ENCODE measurements at regions not wholly inside any gene's neighbourhood (a gene's known extent, or its start where the extent isn't known, plus 50 kb on each side); places are given as distances from the start of the nearest gene placed in this dataset.
"Not testable (repeated sequence)": the region's sequence is repeated elsewhere in the genome, so short reads cannot be mapped to it uniquely, and the experiment has no call there.

DNA sequence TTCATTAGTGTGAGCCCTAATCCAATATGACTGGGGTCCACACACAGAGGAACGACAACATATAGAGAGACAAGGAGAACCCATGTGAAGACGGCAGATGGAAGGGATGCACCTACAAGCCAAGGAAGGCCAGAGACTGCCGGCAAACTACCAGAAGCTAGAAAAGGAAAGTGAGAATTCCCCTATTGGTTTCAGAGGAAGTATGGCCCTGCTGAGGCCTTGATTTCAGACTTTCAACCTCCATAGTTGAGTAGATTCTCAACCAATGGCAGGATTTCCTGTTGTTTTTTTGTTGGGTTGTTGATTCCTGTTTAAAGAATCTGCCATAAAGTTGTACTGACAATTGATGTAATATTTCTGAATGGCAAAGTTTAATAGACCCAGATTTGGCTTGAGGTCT lies 241.5 kb downstream of the SATB2 start:
- no peak for DNase-seq (ENCODE audit: low read depth in 4 of 4, low spot score in 2 of 4)

DNA sequence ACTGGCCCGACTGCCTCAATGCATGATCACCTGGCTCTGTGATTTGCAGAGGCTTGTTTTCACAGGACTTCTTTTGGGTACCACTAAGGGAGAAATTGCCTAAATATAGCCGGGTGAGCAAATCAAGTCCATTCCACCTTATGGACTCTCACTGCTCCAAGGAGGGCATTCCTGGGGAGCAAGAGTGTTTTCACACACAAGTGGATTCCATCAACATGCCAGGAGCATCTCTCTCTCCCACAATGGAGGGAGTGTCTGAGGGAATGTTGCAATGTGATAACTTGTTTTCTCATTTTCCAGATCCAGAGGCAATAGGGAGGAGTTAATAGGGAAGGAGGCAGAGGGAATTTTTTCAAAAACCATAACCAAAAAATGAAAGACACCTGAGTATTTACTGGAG lies 250.7 kb downstream of the SATB2 start:
- no peak for DNase-seq (ENCODE audit: low read depth in 4 of 4, low spot score in 2 of 4)

DNA sequence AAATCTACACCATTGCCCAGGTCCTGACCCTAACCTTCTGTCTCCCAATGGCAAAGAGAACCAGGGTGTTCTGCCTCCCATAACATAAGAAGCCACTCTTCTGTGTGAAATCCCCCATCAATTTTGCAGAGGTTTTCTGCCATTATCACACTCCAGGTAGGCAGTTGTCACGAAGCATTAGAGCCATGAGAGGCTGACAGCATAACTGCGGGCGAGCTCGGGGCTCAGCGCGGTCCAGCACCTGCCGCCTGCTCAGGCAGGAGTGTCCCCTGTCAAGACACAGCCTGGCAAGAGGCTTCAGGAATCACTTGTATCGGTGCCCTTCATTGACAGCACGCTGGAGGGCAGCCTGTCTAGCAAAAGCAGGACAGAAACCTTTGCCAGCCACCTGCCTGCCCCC lies 251.2 kb downstream of the SATB2 start:
- DNase-seq (ENCODE audit: low read depth in 4 of 4, low spot score in 2 of 4): no peak

DNA sequence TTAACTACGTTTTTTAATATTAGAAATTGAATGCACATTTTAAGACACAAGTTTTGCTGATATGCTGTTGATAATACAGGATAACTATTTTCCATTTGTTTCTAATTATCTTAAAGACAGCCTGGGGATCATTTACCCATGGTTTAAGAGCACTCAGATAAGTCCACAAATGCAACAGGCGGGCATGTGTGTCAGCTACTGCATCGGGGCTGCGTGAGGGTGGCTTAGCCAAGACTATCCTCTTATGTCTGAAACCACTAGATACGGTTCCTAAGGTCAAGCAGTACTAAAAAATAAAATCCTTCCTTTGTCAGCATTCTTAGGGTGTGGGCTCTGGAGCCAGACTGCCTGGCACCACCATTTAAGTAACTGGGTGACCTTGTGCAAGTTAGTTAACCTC lies 254.8 kb downstream of the SATB2 start:
- DNase-seq (ENCODE audit: low read depth in 4 of 4, low spot score in 2 of 4): no peak

DNA sequence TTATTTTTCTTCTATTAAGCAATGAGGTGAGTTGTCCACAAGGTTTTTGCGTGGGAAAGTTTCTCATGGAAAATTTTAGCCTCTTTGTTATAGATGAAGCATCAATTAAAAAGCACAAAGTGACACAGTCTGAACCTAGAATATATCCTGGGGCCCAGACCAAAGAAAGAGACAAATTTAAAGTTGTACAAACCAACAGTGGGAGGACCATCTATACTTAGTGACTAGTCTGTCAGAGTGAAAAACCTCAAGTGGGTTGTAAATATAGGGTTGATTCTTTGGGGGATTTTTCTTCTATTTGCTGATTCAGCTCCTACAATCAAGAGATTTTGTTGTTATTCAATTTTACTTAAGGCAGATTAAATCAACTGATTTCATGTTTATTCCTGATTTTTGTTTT lies 256.2 kb downstream of the SATB2 start:
- no peak for DNase-seq (ENCODE audit: low read depth in 4 of 4, low spot score in 2 of 4)

DNA sequence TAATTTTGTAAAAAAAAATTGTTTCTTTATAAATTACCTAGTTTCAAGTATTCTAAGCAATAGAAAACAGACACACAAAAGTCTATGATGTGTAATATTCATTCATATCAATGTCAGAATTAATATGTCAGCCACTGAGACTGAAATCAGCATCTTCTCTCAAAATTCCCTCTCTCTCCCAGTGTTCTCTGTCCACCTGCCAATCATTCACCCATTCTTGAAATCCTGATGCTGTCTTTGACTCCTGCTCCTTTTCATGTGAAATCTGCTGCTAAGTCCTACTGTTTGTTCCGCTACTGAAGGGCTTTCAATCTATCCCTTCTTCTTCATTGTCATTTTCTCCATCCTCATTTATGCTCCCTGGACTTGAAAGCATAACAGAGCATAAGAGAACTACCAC lies 257.9 kb downstream of the SATB2 start:
- no peak for DNase-seq (ENCODE audit: low read depth in 4 of 4, low spot score in 2 of 4)

DNA sequence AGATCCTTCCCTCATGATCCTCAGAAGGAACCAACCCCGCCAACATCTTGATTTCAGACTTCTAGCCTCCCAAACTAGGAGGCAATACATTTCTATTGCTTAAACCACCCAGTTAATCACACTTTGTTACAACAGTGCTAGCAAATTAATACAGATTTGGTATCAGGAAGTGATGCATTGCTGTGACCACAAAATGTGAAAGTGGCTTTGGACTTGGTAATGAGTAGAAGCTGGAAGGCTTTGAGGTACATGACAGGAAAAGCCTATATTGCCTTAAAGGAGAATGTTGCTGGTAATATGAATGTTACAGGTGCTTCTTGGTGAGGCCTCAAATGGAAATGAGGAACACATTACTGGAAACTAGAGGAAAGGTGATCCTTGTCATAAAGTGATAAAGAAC lies 260.3 kb downstream of the SATB2 start:
- no peak for DNase-seq (ENCODE audit: low read depth in 4 of 4, low spot score in 2 of 4)

DNA sequence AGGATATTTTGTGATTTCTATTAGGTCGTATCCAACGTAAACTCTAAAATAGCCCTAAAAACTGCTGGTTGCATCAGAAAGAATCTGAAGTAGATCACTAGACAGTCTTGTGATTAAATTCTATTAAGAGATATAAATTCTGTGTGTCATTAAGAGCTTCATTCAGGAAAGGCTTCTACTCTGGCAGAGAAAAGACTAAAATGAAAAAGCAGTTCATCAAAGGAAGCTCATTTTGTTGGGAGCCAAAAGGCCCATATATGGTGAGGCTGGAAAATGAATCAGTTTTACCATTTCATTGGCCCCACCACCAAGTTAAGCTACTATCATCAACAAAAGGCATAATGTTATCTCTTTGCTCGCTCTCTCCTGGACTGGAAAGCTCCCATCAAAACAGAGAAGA lies 261.1 kb downstream of the SATB2 start:
- no peak for DNase-seq (ENCODE audit: low read depth in 4 of 4, low spot score in 2 of 4)

DNA sequence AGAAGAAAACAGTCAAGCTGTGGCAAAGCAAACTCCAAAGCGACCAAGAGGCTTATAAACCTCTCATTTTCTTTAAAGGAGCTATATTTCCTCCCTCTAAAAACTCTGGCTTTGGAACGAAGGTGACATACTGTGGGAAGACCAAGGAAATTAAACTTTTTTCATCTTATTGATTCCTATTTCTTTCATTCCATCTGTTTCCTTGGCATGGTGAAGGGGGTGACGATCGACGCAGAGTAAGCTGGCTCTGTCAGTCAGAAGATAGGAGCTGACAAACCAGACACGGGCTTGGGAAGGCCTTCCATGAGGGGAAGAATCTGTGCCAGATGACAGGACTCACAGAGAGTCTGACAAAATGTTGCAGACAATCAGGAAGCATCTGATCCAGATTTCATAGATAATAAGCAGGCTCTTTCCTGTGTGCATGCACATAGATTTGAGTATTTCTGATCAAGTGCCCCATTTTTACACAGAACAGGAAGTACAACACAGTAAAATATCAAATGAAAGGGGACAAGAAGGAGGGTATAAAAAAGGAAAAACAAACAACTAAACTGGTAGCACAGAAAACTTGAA lies 261.7 kb downstream of the SATB2 start:
- no peak for DNase-seq (ENCODE audit: low read depth in 4 of 4, low spot score in 2 of 4)

DNA sequence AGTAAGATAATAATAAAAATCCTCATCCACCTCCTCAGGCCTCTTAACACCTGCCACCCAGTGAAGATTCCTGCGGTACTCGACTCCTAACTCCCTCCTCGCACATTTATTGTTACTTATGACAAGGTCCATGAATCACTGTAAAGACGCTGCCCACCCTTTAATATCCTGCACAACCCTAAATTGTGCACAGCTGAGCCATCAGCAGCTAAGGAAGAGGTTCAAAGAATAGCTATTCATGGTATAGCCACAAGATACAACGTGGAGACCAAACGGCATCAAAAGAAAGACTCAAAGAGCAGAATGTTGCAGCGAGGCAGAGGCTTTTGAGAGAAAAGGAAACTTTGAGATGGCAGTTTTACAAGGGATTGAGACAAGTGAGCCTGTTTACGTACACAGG lies 266.3 kb downstream of the SATB2 start:
- no peak for DNase-seq (ENCODE audit: low read depth in 4 of 4, low spot score in 2 of 4)

DNA sequence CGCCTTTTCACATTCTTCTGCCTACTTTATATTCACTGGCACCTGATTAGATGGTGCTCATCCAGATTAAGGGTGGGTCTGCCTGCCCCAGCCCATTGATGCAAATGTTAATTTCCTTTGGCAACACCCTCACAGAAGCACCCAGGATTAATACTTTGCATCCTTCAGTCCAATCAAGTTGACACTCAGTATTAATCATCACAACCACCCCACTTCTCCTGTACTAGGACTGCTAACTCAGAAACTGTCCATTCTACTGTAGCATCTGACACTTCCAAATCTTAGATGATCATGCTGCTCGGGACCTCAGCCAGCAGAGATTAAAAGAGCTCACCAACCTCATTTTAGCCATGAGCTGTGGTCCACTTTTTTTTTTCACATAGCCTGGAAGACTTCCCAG lies 268.5 kb downstream of the SATB2 start:
- DNase-seq (ENCODE audit: low read depth in 4 of 4, low spot score in 2 of 4): no peak

DNA sequence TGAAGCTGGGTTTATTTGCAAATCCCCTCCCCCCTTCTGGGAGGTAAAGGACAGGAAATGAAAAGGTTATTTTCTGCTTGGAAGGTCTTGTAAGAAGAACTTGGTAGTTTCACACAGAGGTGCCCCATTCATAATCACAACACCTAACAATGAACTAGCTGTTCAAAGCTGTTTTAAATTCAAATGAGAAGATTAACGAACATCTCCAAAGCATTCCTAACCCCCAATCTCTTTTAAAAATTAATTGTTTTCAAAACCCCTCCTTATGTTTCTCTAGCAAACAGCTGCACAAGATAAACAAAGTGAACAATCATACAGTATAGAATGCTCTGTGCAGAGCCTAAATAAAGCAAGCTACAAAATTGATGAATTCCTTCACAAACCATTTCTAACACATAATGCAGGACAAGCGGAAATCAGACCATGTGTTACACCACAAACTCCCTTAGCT lies 271.4 kb downstream of the SATB2 start:
- no peak for DNase-seq (ENCODE audit: low read depth in 4 of 4, low spot score in 2 of 4)

DNA sequence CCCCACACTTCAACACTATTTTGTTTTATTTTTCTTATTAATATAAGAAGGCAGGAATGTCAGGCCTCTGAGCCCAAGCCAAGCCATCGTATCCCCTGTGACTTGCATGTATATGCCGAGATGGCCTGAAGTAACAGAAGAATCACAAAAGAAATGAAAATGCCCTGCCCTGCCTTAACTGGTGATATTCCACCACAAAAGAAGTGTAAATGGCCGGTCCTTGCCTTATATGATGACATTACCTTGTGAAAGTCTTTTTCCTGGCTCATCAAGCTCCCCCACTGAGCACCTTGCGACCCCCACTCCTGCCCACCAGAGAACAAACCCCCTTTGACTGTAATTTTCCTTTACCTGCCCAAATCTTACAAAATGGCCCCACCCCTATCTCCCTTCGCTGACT lies 272.6 kb downstream of the SATB2 start:
- not testable (repeated sequence) for DNase-seq (ENCODE audit: low read depth in 4 of 4, low spot score in 2 of 4)

DNA sequence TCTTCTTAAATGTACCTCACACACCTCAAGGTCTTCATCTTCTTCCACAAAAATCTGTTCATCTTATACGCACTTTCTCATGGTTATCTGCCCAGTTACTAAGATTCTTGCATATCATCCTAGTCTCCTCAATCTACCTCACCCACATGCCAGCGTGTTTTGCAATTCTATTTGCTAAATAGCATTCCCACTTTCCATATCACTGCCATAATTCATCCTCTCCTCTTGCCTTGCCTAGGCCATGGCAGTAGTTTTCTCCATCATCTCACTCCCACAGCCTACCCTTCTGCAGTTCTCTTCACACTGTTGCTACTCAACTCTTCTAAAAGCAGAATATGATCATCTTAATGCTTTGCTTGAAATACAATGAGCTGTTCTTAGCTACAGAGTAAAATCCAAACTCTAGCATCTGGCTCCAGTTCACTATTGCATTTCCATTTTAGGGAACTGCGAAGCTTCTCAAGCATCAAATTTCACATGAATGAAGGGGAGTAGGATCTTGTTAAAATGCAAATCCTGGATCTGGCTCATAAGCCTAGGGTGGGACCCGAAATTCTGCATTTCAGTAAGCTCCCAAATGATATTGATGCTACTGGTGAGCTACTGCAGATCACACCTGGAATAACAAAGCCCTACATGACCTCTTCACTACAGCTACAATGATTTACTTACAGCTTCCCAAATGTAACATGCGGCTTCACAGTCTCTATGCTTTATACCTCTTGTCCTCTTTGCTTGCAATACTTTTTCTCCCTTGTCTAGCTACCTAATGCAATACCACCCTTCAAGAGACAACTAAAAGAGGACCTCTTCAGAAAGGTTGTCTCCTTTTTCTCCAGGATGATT lies 293.9 kb downstream of the SATB2 start:
- peak in 2 of 4 donors; percentile 4 to 9 for DNase-seq (ENCODE audit: low read depth in 4 of 4, low spot score in 2 of 4)

DNA sequence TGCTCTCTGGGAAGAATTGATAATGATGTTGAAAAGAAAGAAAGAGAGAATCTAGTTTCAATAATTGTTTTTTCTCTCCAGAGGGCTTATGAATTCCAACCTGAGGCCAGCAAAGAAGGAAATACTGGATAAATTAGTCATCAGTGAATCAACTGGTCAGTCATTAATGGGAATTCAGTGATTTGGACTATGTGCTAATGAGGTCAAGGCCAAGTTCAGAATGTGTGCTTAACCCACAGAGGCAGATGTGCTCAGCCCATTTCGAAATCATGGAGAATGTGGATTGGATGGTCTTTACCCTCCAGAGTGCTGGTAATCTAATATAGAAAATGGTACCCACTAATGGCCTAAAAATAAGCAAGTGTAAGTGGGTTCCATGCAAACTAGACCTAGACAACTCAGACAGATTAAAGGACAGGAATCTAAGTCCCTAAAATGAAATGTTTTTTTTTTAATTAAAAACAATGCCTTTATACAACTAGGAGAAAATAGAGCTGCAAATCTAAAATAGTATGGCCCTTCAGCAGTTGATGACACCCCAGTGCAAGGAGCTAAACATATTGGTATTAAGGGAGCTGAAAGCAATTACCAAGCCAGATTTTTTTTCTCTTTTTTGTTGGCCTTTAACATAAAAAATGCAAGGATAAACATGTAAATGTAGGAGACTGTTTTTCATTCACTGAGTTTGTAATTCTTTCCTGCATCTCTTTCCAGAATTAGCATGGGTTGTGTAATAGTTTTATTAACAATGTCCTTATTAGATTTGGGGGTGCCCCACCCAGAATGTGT lies 296.9 kb downstream of the SATB2 start:
- no peak for DNase-seq (ENCODE audit: low read depth in 4 of 4, low spot score in 2 of 4)

DNA sequence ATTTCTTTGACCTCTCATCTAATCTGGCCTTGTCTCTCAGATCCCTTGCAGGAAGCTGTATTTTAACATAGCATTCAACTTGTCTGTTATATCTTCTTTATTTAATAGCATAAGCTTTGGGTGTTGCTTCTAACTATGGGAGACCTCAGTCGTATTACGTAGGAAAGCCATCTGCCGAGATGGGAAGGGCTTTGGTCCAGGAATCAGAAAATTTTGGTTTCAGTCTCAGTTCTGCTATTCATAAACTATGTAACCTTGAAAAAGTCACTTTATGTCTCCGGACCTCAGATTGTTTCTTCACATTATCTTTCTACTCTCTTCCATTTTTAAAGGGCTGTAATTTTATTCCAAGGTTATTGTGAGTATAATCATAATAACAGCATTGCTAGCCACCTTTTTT lies 297.7 kb downstream of the SATB2 start:
- no peak for DNase-seq (ENCODE audit: low read depth in 4 of 4, low spot score in 2 of 4)

DNA sequence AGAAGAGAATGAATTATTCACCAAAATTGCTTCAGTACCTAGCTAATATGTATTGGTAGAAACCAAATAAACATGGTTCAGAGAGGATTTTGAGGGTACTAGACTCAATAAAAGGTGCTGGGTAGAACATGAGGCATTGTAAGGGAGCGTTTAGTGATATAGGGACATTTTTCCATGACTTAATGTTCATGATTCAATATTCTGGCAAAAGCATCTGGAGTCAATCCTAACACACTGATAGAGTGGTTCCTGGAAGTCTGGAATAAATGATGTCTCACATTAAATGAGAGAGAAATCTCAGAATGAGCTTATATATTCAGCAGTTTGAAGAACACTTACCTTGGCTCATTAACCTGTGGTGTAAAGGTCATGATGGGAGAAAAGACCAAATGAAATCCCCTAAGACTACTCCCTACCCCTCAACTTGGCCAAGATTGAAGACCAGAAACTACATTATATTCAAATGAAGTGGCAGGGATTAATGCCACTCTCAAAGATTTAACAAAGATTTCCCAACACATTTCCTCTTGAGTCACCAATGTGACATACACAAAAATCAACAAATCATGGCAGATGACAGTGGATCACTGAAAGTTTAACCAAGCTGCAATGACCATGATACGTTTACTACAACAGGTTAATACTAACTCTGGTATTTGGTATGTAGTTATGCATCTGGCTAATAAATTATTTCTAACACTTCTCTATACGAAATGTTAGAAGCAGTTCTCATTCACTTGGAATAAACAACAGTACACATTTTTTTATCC lies 309.5 kb downstream of the SATB2 start:
- no peak for DNase-seq (ENCODE audit: low read depth in 4 of 4, low spot score in 2 of 4)

DNA sequence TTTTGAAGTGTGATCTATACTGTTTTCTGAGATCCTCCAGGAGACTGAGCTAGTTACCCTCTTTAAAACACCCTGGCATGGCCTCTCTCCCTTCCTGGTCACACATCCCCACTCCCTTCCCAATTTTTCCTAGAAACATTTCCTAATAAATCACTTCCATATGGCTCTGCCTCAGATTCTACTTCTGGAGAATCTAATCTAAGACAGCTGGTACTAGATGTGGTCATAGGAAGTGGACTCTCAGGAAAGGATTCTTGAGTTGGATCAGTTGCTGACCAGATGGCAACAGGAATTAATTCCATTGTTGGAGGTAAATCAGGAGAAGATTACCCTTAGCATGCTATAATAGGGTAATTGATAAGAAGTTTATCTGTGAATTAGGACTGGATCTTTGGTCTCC lies 310.5 kb downstream of the SATB2 start:
- no peak for DNase-seq (ENCODE audit: low read depth in 4 of 4, low spot score in 2 of 4)

DNA sequence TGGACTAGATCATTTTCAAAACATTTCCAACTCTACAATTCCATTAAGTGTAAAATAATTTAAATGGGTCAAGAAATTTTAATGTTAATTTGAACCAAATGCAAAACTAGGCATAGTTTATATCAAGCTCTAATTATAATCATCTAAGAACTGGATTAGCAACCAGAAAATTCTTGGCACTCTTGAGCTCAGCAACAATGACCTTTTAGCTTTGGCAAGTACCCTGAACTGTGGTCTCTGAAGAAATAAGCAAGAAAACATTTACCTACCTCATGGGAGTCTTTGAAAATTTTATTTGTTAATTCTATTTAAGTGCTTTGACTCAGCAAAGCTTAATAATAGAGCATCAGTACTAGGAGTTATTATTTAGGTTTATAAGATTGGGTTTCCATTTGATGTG lies 313.2 kb downstream of the SATB2 start:
- DNase-seq (ENCODE audit: low read depth in 4 of 4, low spot score in 2 of 4): no peak

DNA sequence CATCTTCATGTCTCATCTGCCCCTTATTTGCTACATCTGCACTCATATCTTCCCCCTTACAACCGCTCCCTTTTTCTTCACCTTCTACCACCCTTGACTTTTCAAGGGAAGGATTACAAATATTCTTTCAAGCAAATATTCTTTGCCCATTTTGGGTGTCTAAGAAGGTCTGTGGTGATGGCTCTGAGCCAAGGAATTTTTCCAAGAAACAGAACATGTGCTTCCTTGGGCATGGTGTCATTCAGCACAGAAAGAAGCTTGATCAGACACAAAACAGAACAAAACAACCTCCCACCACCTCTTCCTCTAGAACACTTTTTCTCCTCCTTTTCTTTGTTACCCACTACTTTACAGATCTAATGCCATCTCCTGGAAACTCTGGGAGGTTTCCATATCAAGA lies 313.7 kb downstream of the SATB2 start:
- DNase-seq (ENCODE audit: low read depth in 4 of 4, low spot score in 2 of 4): no peak

DNA sequence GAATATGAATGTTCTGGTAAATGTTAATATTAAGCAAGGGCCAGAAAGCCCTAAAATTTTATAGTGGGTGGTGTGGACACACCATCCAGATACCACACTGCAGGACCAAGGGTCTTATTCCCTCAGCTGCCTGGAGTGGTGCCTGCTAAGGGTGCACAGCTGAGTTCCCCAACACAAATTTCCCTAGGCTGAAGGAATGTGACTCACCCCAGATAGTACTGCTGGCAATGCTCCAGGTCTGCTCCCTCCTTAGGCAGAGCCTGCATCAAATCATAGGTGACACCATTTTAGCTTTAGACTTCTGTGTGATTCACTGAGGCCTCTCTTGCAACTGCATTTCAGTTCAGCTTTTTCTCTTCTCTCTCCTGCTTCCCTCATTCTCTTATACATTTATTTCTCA lies 321.1 kb downstream of the SATB2 start:
- no peak for DNase-seq (ENCODE audit: low read depth in 4 of 4, low spot score in 2 of 4)
